ENCODE measurements at regions not wholly inside any gene's neighbourhood (a gene's known extent, or its start where the extent isn't known, plus 50 kb on each side); places are given as distances from the start of the nearest gene placed in this dataset.
"Not testable (repeated sequence)": the region's sequence is repeated elsewhere in the genome, so short reads cannot be mapped to it uniquely, and the experiment has no call there.

DNA sequence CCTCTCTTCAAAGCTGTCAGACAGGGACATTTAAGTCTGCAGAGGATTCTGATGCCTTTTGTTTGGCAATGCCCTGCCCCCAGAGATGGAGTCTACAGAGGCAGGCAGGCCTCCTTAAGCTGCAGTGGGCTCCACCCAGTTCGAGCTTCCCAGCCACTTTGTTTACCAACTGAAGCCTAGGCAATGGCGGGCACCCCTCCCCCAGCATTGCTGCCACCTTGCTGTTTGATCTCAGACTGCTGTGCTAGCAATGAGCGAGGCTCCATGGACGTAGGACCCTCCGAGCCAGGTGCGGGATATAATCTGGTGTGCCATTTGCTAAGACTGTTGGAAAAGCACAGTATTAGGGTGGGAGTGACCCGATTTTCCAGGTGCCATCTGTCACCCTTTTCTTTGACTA is 207.7 kb downstream of the OTOP1 start:
- CTCF ChIA-PET; BruUV-seq (replicated peaks); H3K36me3 ChIP-seq (ENCODE audit: low read depth); H3K9me3 ChIP-seq (ENCODE audit: insufficient read depth, low read depth); H3K27ac ChIP-seq; H3K27me3 ChIP-seq (ENCODE audit: insufficient read depth, low read depth); H3F3A ChIP-seq (ENCODE audit: insufficient read depth, low read depth); POLR2A ChIA-PET (ENCODE audit: unreplicated experiment); H4K20me1 ChIP-seq (ENCODE audit: insufficient read depth); H2AFZ ChIP-seq; H3K4me3 ChIP-seq; H3K4me2 ChIP-seq; H3K4me1 ChIP-seq (replicated peaks; ENCODE audit: insufficient read depth); H3K79me2 ChIP-seq (ENCODE audit: low read depth); H3K9me2 ChIP-seq (ENCODE audit: insufficient read depth); DNase-seq; intact Hi-C loops (cut with micrococcal nuclease; ENCODE audit: unreplicated experiment): not testable (repeated sequence)

DNA sequence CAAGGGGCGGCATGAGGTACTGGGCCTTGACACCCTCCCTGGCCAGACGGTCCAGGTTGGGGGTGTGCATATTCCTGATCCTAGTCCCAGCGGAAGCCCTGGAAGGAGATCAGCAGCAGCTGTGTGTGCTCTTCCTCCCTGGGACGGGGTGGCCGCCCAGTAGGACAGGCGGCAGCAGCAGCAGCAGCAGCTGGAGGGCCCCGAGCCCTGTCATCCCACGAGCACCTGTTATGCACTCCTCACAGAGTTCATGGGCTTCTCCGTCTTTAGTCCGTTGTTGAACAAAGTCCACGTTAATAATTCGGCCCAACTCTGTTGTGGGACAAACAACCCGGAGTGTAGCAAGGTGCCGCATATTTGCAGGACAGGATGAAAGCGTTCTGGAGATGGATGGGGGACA is 205.6 kb downstream of the OTOP1 start:
- H3K4me3 ChIP-seq; POLR2A ChIA-PET (ENCODE audit: unreplicated experiment); H3K4me1 ChIP-seq (replicated peaks; ENCODE audit: insufficient read depth); H2AFZ ChIP-seq; H3K36me3 ChIP-seq (ENCODE audit: low read depth); H3K27me3 ChIP-seq (ENCODE audit: insufficient read depth, low read depth); H3K9me3 ChIP-seq (ENCODE audit: insufficient read depth, low read depth); BruUV-seq (replicated peaks); H3K27ac ChIP-seq; DNase-seq; H3K4me2 ChIP-seq; H4K20me1 ChIP-seq (ENCODE audit: insufficient read depth); intact Hi-C loops (cut with micrococcal nuclease; ENCODE audit: unreplicated experiment); H3F3A ChIP-seq (ENCODE audit: insufficient read depth, low read depth); H3K9me2 ChIP-seq (ENCODE audit: insufficient read depth); H3K79me2 ChIP-seq (ENCODE audit: low read depth); CTCF ChIA-PET: not testable (repeated sequence)

DNA sequence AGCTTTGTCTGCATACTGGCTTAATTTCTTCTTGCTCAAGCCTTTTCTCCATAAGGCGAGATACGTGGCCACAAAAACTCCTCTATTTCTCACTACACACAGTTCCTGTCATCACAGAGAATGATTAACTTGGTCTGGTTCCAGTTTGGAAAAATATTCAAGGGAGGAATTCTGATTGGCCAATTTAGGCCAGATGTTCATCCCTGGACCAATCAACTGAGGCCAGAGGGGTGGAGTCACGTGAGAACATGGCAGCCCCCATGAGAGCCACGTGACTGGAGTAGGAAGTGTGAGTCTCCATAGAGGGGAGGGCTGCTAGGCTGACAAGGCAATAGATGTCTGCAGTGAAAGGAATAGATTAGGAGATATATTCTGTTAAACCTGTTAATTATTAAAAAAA is 200.0 kb downstream of the OTOP1 start:
- POLR2A ChIA-PET (ENCODE audit: unreplicated experiment); H3K27ac ChIP-seq; H3F3A ChIP-seq (ENCODE audit: insufficient read depth, low read depth); H4K20me1 ChIP-seq (ENCODE audit: insufficient read depth); BruUV-seq (replicated peaks); H3K9me2 ChIP-seq (ENCODE audit: insufficient read depth); DNase-seq; intact Hi-C loops (cut with micrococcal nuclease; ENCODE audit: unreplicated experiment); H3K9me3 ChIP-seq (ENCODE audit: insufficient read depth, low read depth); H3K4me2 ChIP-seq; H3K4me1 ChIP-seq (replicated peaks; ENCODE audit: insufficient read depth); H3K36me3 ChIP-seq (ENCODE audit: low read depth); H2AFZ ChIP-seq; H3K4me3 ChIP-seq; H3K79me2 ChIP-seq (ENCODE audit: low read depth); CTCF ChIA-PET: not testable (repeated sequence)
- peaks cover 15% of the 10 kb centered on the region; the same call in 1 of the 2 replicates for H3K27me3 ChIP-seq (ENCODE audit: insufficient read depth, low read depth)

DNA sequence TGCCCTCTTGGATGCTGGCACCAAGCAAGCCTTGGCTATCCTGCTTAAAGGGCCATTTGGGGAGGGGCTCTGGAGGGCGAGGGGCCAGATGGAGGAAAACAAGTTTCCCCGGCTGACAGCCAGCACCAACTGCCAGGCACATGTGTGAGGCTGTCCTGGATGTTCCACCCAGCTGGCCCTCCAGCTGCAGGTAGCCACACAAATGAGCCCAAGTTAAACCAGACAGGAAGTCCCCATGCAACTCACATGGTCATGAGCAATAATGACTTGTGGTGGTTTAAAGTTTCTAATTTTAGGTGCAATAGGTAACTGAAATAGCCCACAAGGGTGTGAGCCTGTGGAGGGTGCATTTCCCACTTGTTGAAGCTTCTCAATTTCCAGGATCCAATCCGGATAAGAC is 198.0 kb downstream of the OTOP1 start:
- peaks cover 15% of the 10 kb centered on the region; the same call in 1 of the 2 replicates for H3K27me3 ChIP-seq (ENCODE audit: insufficient read depth, low read depth)
- H3K4me2 ChIP-seq; CTCF ChIA-PET; H3K36me3 ChIP-seq (ENCODE audit: low read depth); intact Hi-C loops (cut with micrococcal nuclease; ENCODE audit: unreplicated experiment); H3K79me2 ChIP-seq (ENCODE audit: low read depth); H2AFZ ChIP-seq; H3F3A ChIP-seq (ENCODE audit: insufficient read depth, low read depth); H3K4me3 ChIP-seq; H3K9me3 ChIP-seq (ENCODE audit: insufficient read depth, low read depth); BruUV-seq (replicated peaks); H3K27ac ChIP-seq; H3K9me2 ChIP-seq (ENCODE audit: insufficient read depth); H3K4me1 ChIP-seq (replicated peaks; ENCODE audit: insufficient read depth); POLR2A ChIA-PET (ENCODE audit: unreplicated experiment); H4K20me1 ChIP-seq (ENCODE audit: insufficient read depth); DNase-seq: not testable (repeated sequence)

DNA sequence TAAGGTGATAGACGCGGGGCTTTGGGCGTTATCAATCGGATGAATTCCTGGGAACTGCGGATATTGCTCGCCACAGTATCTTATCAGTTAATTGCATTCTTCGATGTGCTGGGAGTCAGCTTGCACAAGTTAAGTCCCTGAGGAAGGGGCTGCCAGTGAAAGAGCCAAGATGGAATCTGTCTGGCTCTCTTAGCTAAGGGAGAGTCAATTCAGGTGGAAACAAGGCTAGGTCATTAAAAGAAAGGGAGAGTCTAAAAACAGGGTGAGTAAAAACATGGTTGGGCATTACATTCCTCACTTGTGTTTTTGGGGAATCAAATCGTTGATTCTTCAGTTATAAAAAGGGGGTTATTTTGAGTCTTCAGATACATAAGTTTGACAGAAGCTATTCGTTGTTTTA is 196.2 kb downstream of the OTOP1 start:
- DNase-seq; H3K79me2 ChIP-seq (ENCODE audit: low read depth); H3K9me2 ChIP-seq (ENCODE audit: insufficient read depth); H3K4me3 ChIP-seq; intact Hi-C loops (cut with micrococcal nuclease; ENCODE audit: unreplicated experiment); BruUV-seq (replicated peaks); H3K4me2 ChIP-seq; H3K9me3 ChIP-seq (ENCODE audit: insufficient read depth, low read depth); CTCF ChIA-PET; H3K4me1 ChIP-seq (replicated peaks; ENCODE audit: insufficient read depth); H3F3A ChIP-seq (ENCODE audit: insufficient read depth, low read depth); H3K27ac ChIP-seq; H3K36me3 ChIP-seq (ENCODE audit: low read depth); POLR2A ChIA-PET (ENCODE audit: unreplicated experiment); H4K20me1 ChIP-seq (ENCODE audit: insufficient read depth); H2AFZ ChIP-seq: not testable (repeated sequence)
- H3K27me3 ChIP-seq (ENCODE audit: insufficient read depth, low read depth), result peaks cover 15% of the 10 kb centered on the region; the same call in 1 of the 2 replicates

DNA sequence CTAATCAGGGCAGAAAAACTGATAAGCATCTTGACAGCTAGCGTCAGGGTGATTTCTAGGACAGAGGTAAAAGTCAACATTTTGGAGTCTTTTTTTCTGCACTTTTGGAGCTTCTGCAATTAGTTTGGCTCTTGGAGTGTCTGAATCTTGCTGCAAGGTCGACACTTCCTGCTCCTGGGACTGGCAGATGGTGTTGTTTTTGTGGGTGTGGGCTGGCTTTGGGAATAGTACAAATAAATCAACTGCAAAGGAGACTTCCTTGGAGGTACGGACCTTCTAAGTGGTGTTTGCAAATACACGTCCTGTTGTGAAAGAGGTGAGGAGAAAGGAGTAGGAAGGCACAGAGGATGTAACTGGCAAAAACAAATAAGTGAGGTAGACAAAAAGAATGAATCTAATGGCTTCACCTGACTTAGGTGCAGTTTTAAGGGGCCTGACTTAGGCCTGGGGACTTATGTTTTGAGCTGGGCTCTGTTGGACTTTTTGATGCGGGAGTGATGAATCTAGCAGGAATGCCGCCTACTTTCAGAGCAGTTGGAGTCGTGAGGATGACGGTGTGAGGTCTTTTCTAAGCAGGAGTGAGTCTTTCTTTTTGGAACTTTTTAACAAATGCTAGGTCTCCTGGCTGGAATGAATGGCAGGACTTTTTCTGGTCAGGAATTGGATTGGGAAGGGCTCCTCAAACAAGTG is 195.1 kb downstream of the OTOP1 start:
- BruUV-seq (replicated peaks); H4K20me1 ChIP-seq (ENCODE audit: insufficient read depth); H3K4me2 ChIP-seq; H3K9me2 ChIP-seq (ENCODE audit: insufficient read depth); DNase-seq; H3K36me3 ChIP-seq (ENCODE audit: low read depth); POLR2A ChIA-PET (ENCODE audit: unreplicated experiment); H3K79me2 ChIP-seq (ENCODE audit: low read depth); H3K4me1 ChIP-seq (replicated peaks; ENCODE audit: insufficient read depth); H3F3A ChIP-seq (ENCODE audit: insufficient read depth, low read depth); H3K9me3 ChIP-seq (ENCODE audit: insufficient read depth, low read depth); intact Hi-C loops (cut with micrococcal nuclease; ENCODE audit: unreplicated experiment); H2AFZ ChIP-seq; H3K27ac ChIP-seq; H3K4me3 ChIP-seq; CTCF ChIA-PET: not testable (repeated sequence)
- peaks cover 17% of the 10 kb centered on the region; the same call in 1 of the 2 replicates for H3K27me3 ChIP-seq (ENCODE audit: insufficient read depth, low read depth)

DNA sequence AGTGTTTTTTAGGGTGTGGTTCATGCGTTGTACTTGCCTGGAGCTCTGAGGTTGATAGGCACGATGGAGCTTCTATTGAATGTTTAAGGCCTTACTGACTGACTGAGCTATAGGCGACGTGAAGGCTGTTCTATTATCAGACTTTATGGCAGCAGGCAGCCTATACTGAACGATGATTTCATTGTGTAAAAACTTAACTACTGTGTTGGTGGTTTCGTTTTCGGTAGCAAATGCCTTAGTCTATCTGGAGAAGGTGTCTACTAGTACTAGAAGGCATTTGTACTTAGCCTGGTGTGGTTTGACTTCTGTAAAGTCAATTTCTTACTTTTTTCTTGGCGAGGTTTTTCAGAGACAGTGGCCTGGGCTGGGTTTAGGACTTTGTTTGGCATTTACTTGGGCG is 194.4 kb downstream of the OTOP1 start:
- BruUV-seq (replicated peaks); H3F3A ChIP-seq (ENCODE audit: insufficient read depth, low read depth); CTCF ChIA-PET; H3K27ac ChIP-seq; H3K79me2 ChIP-seq (ENCODE audit: low read depth); H3K4me2 ChIP-seq; H3K36me3 ChIP-seq (ENCODE audit: low read depth); H3K4me3 ChIP-seq; intact Hi-C loops (cut with micrococcal nuclease; ENCODE audit: unreplicated experiment); DNase-seq; POLR2A ChIA-PET (ENCODE audit: unreplicated experiment); H3K9me3 ChIP-seq (ENCODE audit: insufficient read depth, low read depth); H3K4me1 ChIP-seq (replicated peaks; ENCODE audit: insufficient read depth); H3K9me2 ChIP-seq (ENCODE audit: insufficient read depth); H2AFZ ChIP-seq; H4K20me1 ChIP-seq (ENCODE audit: insufficient read depth): not testable (repeated sequence)
- peaks cover 18% of the 10 kb centered on the region; the same call in 1 of the 2 replicates for H3K27me3 ChIP-seq (ENCODE audit: insufficient read depth, low read depth)

Measured in PC-9 (cell line).